HG03354 (cell line): ENCODE measurements at regions not wholly inside any gene's neighbourhood (a gene's known extent, or its start where the extent isn't known, plus 50 kb on each side); places are given as distances from the start of the nearest gene placed in this dataset.
A peak's percentile ranks its signal among the peaks of the same experiment; 100 is the strongest.

Source experiments
- ATAC-seq: cut with Tn5 transposase; IDR thresholded peaks from one replicate; pipeline ENCODE4 v1.9.1; 2021; ENCODE audit warnings: mild to moderate bottlenecking; ENCODE audit not compliant: unreplicated experiment, poor library complexity, severe bottlenecking

- ATAC-seq, result no peak
These were observed 153.4 kb upstream of the CAMK1G start for GRCh38 chr1:209430107-209430506.

DNA sequence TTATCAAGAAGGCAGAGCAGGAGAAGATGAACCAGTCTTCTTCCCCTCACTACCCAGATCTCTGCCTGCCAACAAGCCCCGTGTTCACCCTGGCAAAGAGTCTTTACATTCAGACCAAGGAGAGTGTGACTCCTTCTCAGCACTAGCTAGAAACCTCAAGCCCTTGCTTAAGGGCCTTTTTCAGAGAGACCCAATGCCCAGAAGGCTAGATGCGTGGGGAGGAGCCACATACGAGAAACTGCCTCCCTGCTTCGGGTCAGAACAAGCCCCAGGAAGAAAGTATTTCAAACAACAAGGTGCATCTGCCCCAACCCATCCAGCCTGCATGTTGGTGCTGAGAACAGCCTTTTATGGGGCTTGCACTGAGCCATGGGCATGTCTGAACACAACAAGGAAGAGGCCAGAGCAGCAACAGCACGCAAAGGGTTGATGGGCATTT lies 152.7 kb upstream of the CAMK1G start:
- ATAC-seq, result no peak

GRCh38 chr1:209431402-209431801 lies 152.1 kb upstream of the CAMK1G start:
- no peak for ATAC-seq

DNA sequence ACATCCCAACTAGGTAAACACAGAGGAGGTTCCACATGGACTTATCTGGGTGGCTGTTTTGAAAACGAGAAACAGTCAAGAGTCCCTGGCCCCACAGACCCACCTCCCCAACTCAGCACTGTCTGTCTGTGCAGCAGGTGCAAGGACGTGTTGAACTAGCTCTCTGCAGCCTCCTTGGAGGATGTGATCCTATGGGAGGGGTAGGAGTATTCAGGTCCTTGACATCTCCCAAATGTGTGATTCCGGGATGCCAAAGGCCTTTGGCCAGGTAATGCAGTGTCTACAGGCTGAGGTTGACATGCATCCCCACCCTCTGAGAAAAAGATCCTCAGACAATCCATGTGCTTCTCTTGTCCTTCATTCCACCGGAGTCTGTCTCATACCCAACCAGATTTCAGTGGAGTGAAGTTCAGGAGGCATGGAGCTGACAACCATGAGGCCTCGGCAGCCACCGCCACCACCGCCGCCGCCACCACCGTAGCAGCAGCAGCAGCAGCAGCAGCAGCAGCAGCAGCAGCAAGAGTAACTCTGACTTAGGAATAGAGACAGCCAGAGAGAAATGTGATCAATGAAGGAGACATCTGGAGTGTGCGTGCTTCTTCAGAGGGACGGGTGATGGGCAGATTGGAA lies 151.6 kb upstream of the CAMK1G start:
- no peak for ATAC-seq

- ATAC-seq, result no peak
These were observed 151.1 kb upstream of the CAMK1G start for GRCh38 chr1:209432443-209432825.

GRCh38 chr1:209433649-209434031 lies 149.9 kb upstream of the CAMK1G start:
- no peak for ATAC-seq

GRCh38 chr1:209434066-209434465 lies 149.4 kb upstream of the CAMK1G start:
- ATAC-seq, result no peak

DNA sequence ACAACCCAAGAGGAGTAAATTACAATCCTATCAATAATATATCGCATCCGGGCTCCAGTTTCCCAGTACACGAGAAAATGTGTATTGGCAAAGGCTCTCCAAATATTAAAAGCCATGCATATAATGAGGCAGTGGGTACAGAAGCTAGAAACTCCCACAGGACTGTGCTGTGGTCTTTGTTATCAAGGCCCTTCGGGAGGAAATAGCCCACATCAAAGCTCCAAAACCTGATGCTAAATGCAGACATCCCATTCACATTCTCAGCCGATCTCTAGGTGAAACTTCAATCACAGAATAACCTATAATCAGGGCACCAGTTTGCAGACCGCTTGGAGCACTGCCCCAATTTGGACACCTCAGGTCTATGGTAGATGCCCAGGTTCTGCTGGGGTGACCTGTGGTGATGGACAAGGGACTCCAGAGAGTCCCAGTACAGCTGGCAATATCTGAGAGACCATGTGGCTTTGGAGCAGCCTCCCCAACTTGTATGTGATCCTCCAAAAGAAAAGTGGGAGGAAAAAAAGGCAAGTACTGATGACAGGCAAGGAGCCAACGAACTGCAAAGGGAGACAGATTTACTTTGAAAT lies 148.8 kb upstream of the CAMK1G start:
- ATAC-seq, result no peak

GRCh38 chr1:209435654-209436566 lies 147.6 kb upstream of the CAMK1G start:
- peak; percentile 97 for ATAC-seq

DNA sequence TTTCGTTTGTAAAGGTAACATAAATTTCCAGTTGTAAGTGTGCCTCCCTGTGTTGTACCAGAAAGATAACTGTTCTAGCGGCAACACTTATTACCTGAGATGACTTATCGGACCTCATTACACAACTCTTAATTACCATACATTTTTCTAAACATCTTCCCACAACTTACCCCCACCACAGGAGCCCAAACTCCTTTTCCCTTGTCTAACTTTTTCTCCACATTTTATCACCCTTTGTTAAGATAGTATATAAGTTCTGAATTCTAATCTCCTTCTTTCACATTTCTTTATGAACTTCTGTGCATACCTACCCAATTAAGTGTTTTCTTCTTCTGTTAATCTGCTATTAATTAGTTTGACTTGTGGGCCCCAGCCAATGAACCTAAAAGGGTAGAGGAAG lies 143.7 kb upstream of the CAMK1G start:
- ATAC-seq, result no peak

GRCh38 chr1:209443361-209443931 lies 140.1 kb upstream of the CAMK1G start:
- no peak for ATAC-seq

- ATAC-seq, result no peak
These were observed 139.4 kb upstream of the CAMK1G start for GRCh38 chr1:209443975-209444651.

DNA sequence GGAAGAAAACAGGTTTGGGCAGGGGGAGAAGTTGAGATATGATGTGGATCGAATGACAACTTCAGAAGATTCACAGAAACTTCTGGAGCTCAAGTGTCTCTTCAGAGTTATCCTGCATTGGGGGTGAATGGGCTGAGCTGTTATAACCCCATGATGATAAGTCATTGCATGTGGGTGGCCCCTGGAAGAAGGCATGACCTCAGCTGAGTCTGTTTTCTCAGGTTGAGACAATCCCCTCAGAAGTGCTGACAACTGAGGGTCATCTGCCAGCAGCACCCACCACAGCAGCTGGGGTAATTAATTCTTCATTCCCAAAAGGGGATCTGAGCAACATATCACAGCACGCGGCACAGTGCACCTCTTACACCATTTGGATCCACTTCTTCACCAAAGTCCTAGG lies 138.6 kb upstream of the CAMK1G start:
- no peak for ATAC-seq

- no peak for ATAC-seq
These were observed 137.9 kb upstream of the CAMK1G start for GRCh38 chr1:209445576-209445975.

- ATAC-seq, result no peak
These were observed 137.2 kb upstream of the CAMK1G start for GRCh38 chr1:209446356-209446755.

GRCh38 chr1:209454340-209454994 lies 129.0 kb upstream of the CAMK1G start:
- no peak for ATAC-seq

DNA sequence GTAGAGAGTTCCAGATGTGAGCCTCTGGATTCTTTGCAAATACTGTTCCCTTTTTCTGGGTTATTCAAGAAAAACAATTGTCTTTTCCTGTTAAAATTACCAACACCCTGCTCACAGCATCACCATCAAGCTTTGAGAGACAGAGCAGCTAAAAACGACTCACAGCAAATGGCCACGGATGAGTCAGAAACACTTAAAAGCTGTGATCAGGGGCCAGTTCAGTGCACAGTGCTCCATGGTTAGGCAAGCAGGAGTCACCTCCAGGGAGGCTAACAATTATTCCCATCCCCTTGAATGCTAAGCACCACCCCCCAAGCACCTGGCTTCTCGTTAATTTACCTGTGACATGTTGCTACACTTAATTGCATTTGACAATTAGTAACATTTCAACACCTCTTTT lies 128.4 kb upstream of the CAMK1G start:
- ATAC-seq, result no peak

GRCh38 chr1:209455661-209456358 lies 127.7 kb upstream of the CAMK1G start:
- ATAC-seq, result no peak

DNA sequence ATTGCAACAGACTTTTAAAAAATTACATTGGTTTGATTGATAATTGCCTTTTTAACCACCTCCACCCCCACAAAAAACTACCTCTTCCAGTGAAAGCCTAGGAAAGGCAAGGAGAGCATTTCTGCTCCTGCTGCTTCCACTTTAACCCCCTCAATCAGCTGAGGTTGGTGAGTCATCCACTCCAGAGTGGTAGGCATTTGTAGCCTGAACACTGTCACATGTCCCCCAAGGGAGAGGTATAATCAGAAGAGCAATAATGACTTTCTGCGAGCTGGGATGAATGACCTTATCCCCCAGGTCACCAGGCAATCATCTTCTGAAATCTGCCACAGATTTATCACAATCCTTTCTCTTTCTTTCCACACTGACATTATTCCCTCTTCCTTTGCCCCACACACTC lies 126.6 kb upstream of the CAMK1G start:
- ATAC-seq, result no peak
